ENCODE measurements at regions not wholly inside any gene's neighbourhood (a gene's known extent, or its start where the extent isn't known, plus 50 kb on each side); places are given as distances from the start of the nearest gene placed in this dataset.

- peak; percentile 71 for DNase-seq
These were observed 154.5 kb upstream of the BLID start for GRCh38 chr11:122270535-122270934.

- DNase-seq, result peak; percentile 28
These were observed 153.8 kb upstream of the BLID start for GRCh38 chr11:122269824-122270223.

- DNase-seq, result no peak
These were observed 152.7 kb upstream of the BLID start for GRCh38 chr11:122268601-122269130.

DNA sequence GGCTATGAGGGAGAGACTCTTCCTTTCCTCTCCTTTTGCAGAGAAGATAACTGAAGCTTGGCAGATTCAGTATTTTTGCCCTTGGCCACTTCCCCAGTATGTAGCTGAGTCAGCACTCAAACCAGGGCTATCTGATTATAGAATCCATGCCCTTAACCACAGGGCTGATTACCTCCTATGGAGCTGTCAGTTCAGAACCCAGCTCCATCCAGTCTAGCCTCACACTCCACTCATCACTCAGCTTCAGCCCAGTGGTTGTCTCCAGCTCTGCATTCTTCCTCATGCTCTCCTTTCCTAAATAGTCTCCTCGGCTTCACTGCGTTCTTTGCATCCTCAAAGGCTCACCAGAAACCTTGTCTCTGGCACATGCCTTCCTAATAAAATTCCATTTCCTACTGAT, 151.6 kb upstream of the BLID start:
- no peak for DNase-seq

DNA sequence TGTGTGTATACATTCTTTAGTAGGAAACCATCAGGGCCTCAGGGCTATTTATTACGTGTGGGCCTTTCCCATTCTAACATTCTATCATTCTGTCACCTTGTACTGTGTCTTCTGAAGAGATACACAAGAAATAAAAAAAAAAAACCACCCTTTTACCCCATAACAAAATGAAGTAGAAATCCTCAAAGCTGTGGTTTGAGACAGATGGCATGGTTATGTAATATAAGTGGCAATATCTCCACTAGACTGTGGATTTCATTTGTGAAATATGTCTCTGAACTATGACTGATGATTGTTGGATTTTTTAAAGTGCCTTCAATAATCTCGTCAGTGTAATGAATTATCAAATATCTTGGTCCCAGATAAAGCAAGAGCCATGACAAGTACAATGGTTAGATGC, 150.0 kb upstream of the BLID start:
- DNase-seq, result no peak

GRCh38 chr11:122264121-122264520, 148.1 kb upstream of the BLID start:
- DNase-seq, result no peak

DNA sequence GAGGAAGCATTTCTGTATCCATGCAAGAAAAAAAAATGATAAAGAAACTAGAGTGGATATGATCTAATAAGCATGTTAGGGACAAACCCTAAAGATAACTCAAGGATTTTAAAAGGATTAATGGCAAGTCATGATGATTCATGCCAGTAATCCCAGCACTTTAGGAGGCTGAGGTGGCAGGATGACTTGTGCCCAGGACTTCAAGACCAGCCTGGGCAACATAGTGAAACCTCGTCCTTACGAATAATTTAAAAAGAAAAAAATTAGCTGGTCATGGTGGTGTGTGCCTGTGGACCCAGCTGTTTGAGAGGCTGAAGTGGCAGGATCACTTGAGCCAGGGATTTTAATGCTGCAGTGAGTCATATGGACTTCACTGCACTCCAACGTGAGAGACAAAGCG, 145.5 kb upstream of the BLID start:
- no peak for DNase-seq

- no peak for DNase-seq
These were observed 143.3 kb upstream of the BLID start for GRCh38 chr11:122259195-122259821.

GRCh38 chr11:122258446-122259194, 142.6 kb upstream of the BLID start:
- no peak for DNase-seq

GRCh38 chr11:122253589-122254231, 137.7 kb upstream of the BLID start:
- DNase-seq, result peak; percentile 18

- DNase-seq, result no peak
These were observed 132.9 kb upstream of the BLID start for GRCh38 chr11:122248939-122249338.

DNA sequence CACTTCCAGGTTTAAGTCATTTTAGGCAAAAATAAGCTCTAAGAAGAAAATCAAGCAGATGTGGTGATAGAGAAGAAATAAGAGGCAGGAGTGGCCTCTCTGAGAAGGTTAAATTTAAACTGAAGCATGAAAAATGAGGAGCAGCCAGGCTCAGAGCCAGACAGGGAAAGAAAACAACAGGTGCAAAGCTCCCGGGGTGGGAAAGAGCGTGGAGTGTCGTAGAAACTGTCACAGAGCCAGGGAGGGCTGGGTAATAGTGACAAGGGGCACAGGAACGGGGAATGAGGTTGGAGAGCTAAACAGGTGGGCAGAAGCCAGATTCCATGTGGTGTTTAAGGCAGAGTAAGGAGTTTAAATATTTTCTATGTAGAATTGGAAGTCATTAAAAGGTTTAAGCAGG, 132.1 kb upstream of the BLID start:
- peak; percentile 98 for DNase-seq

DNA sequence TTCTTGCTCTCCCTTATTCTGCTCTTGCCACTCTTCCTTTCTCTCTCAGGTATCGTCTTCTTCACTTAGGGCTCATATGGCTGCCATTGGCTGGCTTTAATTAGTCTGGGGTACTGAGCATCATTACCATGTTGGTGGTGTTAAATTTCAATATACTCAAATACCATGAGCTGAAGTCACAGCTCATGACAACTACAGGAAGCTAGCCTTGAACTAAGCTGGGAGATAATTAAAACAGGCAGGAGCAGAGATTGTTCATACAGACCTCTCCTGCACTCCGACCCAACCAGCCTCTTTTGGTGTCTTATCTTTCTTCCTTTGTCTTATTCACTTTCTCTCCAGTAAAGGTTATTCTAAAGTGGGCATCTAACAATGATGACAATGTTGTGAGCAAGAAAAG, 130.9 kb upstream of the BLID start:
- no peak for DNase-seq

GRCh38 chr11:122242731-122243130, 126.7 kb upstream of the BLID start:
- no peak for DNase-seq

DNA sequence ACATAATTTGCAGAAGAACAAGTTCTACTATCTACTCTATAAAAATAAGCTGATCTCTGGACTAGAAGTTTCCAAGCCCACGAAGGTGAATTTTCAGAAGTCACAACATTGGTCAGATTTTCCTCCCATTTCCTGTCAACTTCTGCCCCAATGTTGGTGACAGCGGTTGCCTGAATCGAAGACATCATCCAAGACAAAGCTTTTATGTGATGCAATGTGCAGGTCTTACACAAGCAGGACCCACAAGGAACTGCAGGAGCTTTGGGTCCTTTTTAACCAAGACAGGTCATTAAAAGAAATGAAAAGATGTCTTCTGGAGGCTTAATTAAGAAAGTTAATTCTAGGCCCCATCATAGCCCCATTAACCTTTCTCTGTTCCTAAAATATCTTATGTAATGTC, 125.6 kb upstream of the BLID start:
- DNase-seq, result no peak

DNA sequence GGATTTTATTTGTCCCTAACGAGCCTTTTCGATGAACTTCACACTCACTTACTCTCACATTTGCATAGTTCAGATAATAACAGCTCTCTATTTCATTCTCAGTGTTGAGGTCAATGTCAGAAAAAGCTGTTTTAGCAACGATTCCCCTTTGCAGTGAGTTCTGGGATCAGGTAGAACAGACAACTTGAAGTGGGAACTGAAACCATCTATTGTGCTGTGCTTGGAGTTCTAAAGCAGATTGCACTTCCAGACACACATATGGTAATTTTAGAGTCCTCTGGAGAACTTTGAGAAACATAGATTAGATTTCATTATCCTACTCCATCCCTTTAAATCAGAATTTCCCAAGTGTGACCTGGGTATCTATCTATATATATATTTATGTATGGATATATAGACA, 124.6 kb upstream of the BLID start:
- DNase-seq, result no peak

DNA sequence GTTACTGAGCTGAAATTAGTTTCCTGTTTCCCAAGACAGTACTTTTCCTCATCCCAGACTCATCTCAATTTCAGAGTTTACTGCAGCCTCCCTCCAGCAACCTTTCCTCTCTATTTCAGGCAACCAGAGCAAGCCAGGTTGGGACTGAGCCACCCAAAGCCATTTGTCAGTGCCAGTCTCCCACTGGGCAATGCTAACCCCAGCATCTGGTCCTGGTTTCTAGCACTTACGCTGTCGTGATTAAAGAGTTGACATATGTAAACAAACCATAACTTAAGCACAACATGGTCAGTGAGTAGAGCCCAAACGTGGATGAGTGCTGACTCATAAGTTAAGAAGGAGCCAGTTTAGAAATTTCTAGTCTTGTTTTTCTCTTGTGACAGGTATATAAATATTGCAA, 119.6 kb upstream of the BLID start:
- peak; percentile 31 for DNase-seq

GRCh38 chr11:122234780-122235179, 118.8 kb upstream of the BLID start:
- no peak for DNase-seq

DNA sequence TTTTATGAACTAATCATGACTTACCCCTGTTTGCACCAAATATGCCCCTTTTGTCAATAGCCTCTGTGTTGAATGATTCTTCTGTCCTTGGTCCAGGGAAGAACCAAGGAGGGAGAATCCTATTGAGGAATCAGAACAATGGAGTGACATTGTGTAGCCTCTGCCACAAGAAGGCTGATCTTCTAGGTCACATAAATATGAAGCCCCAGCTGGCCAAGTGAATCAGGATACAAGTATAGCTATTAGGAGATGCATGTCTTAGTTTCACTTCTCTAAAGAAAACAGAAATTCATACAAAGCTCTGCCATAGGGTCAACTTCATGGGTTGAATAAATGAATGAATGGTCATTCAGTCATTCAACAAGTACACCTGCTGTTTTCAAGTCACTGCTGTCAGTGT, 118.2 kb upstream of the BLID start:
- DNase-seq, result no peak

GRCh38 chr11:122232985-122233384, 117.0 kb upstream of the BLID start:
- DNase-seq, result no peak

DNA sequence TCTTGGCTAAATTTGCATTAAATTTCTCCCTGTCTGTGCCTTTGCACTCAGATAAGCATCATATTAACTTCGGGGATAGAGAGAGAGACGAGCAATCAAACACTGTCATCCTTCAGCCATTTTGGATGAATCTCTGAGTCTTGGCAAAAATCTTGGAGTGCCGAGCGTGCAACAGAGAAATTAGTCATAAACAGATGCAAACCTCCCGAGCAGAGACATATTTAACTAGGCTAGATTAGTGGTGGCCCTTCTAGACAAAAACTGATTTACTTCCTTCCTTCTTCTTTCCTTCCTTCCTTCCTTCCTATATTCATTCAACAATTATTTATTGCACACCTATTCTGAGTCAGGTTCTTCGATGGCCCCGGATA, 114.4 kb upstream of the BLID start:
- no peak for DNase-seq

GRCh38 chr11:122229481-122230384, 113.7 kb upstream of the BLID start:
- DNase-seq, result no peak

- DNase-seq, result no peak
These were observed 113.1 kb upstream of the BLID start for GRCh38 chr11:122229078-122229477.

Data from NCI-H1092 treated with DMSO at 0.1 percent for 48 hours (cell line).